Parathyroid adenoma (tissue), 2 donors: ENCODE measurements at regions not wholly inside any gene's neighbourhood (a gene's known extent, or its start where the extent isn't known, plus 50 kb on each side); places are given as distances from the start of the nearest gene placed in this dataset.

ENCODE experiments used
- H2AFZ ChIP-seq: fragments of 300-600 bp; sonication (generic); one replicate; pipeline ENCODE4 v1.7.0; 2017; ENCODE audit warnings: antibody characterized with exemption, mild to moderate bottlenecking
- H3K27ac ChIP-seq: fragments of 300-600 bp; sonication (generic); one replicate; pipeline ENCODE4 v1.7.0; 2017
- H3K27me3 ChIP-seq: fragments of 300-600 bp; sonication (generic); one replicate; pipeline ENCODE4 v1.7.0; 2017; ENCODE audit warnings: low read length; ENCODE audit not compliant: control insufficient read depth, insufficient read depth
- H3K36me3 ChIP-seq: fragments of 300-600 bp; sonication (generic); one replicate; pipeline ENCODE4 v1.7.0; 2017; ENCODE audit warnings: low read length; ENCODE audit not compliant: control insufficient read depth, insufficient read depth
- H3K4me1 ChIP-seq: fragments of 300-600 bp; sonication (generic); one replicate; pipeline ENCODE4 v1.7.0; 2017; ENCODE audit warnings: control low read depth
- H3K4me2 ChIP-seq: fragments of 300-600 bp; sonication (generic); one replicate; pipeline ENCODE4 v1.7.0; 2017; ENCODE audit warnings: low read length
- H3K4me3 ChIP-seq: fragments of 300-600 bp; sonication (generic); one replicate; pipeline ENCODE4 v1.7.0; 2017; ENCODE audit warnings: low read depth, low read length
- H3K79me2 ChIP-seq: fragments of 300-600 bp; sonication (generic); one replicate; pipeline ENCODE4 v1.7.0; 2017; ENCODE audit warnings: control low read depth
- H3K9ac ChIP-seq: fragments of 300-600 bp; sonication (generic); one replicate; pipeline ENCODE4 v1.7.0; 2017; ENCODE audit warnings: mild to moderate bottlenecking
- H3K9me3 ChIP-seq: fragments of 300-600 bp; sonication (generic); one replicate; pipeline ENCODE4 v1.7.0; 2017; ENCODE audit warnings: low read length; ENCODE audit not compliant: control insufficient read depth
- TF ChIP-seq, protein P1 (sequence below): fragments of 300-600 bp; sonication (generic); IDR thresholded peaks from one replicate; pipeline ENCODE4 v1.7.0; 2017; ENCODE audit warnings: antibody characterized with exemption, mild to moderate bottlenecking
- donor health status: primary hyperparathyroidism.

DNA sequence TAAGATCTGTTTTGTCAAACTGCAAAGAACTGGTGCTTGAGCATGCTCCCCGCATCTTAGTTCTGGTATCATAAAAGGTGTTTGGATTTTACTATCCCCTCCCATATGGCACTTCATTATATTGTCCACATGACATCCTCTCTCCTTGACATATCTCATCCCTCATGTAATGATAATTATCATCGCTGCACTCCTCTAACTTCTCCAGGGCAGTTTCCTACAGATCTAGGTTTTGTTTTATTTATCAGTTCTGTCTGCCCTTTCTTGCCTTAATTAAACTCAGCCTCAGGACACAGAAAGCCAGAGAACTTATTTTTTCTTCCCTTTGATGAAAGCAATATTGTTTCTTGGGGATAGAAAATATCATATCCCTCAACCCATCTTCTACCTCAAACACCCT is 129.6 kb upstream of the DDX18 start:
- H3K4me3 ChIP-seq, result no peak overlapping the region
- H2AFZ ChIP-seq, result no peak overlapping the region
- no peak overlapping the region for H3K4me2 ChIP-seq
- H3K79me2 ChIP-seq, result no peaks in the 10 kb centered on the region
- TF ChIP-seq, protein P1, sequence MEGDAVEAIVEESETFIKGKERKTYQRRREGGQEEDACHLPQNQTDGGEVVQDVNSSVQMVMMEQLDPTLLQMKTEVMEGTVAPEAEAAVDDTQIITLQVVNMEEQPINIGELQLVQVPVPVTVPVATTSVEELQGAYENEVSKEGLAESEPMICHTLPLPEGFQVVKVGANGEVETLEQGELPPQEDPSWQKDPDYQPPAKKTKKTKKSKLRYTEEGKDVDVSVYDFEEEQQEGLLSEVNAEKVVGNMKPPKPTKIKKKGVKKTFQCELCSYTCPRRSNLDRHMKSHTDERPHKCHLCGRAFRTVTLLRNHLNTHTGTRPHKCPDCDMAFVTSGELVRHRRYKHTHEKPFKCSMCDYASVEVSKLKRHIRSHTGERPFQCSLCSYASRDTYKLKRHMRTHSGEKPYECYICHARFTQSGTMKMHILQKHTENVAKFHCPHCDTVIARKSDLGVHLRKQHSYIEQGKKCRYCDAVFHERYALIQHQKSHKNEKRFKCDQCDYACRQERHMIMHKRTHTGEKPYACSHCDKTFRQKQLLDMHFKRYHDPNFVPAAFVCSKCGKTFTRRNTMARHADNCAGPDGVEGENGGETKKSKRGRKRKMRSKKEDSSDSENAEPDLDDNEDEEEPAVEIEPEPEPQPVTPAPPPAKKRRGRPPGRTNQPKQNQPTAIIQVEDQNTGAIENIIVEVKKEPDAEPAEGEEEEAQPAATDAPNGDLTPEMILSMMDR, result no peak
- H3K27me3 ChIP-seq, result no peaks in the 10 kb centered on the region
- no peak overlapping the region for H3K27ac ChIP-seq
- no peaks in the 10 kb centered on the region for H3K9me3 ChIP-seq
- no peak overlapping the region for H3K9ac ChIP-seq
- no peaks in the 10 kb centered on the region for H3K4me1 ChIP-seq
- no peaks in the 10 kb centered on the region for H3K36me3 ChIP-seq

DNA sequence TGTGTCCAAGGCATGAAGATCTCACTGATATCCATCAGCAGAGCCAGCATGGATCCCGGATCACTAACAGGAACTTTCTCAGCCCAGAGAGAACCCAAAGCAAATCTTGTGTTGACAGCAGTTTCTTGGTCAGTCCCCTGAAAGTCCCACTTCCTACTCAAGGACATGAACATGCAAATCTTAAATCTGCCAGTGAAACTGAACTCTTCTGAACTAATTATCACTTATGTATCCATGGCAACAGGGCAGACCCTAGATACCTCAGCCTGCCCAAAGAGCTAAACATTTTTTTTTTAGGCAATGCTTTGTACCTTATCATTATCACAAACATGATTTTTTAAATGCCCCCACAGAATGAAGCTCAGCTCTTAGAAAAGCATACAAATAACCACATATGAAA is 127.8 kb upstream of the DDX18 start:
- H3K27ac ChIP-seq, result no peak overlapping the region
- no peaks in the 10 kb centered on the region for H3K27me3 ChIP-seq
- H3K36me3 ChIP-seq, result no peaks in the 10 kb centered on the region
- H2AFZ ChIP-seq, result no peak overlapping the region
- no peaks in the 10 kb centered on the region for H3K4me1 ChIP-seq
- no peak overlapping the region for H3K9ac ChIP-seq
- H3K79me2 ChIP-seq, result no peaks in the 10 kb centered on the region
- no peak overlapping the region for H3K4me2 ChIP-seq
- TF ChIP-seq, protein P1, result no peak
- no peak overlapping the region for H3K4me3 ChIP-seq
- H3K9me3 ChIP-seq, result no peaks in the 10 kb centered on the region

DNA sequence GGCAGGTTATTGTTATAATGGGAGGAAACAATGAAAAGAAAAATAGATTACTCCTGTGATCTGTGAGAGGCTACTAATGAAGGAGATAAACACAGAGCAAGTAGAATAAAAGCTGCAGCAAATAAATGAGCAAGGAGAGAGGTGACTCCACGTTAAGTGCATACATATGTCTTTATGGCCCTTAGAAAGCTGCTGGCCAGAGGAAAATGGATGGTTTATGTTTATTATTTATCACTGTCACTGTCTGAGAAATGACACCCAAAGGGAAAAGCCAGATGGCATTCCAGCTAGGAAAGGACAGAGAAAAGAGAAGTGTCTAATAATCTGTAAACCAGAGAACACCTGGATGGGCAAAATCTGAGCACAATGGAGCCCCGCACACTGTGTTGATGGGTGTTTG is 122.9 kb upstream of the DDX18 start:
- Histone ChIP-seq H2AFZ (no peak overlapping the region), H3K79me2 (no peaks in the 10 kb centered on the region), H3K9me3 (no peaks in the 10 kb centered on the region), H3K27me3 (no peaks in the 10 kb centered on the region), H3K27ac (no peak overlapping the region), H3K4me1 (no peaks in the 10 kb centered on the region), H3K9ac (no peak overlapping the region), H3K36me3 (no peaks in the 10 kb centered on the region), H3K4me3 (no peak overlapping the region), H3K4me2 (no peak overlapping the region)
- TF ChIP-seq, protein P1, result no peak

DNA sequence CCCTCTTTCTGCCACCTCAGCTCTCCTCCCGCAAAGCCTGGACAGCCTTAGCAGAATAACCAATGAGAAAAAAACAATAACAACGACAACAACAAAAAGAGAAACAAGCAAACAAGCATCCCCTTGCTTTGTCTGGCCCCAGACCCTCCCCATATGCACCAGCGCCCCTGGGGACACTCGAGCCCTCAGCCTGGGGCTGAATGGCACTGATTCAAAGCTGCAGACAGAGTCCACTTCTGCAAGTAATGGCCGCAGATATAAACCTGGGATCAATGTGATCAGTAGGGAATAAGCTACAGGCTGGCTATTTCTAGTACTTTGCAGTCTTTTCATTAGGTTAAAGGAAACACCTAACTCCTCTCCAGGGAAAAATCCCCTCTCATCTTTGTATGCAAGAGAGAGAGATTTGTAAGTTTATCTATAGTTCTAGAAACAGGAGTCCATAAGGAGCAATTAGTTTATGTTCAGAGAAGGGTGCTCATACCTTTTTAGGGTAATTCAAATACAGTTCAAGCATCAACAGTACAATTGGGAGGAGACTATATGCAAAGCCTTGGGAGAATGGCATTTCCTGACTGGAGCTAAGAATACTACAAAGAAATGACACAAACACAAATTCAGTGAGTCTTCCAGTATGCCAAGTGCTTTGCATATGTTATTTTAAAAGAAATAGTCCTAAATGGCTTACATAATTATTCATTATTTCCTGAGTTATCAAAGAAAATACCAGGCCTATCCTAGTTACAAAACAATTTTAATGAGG is 122.3 kb upstream of the DDX18 start:
- no peak overlapping the region for H3K4me3 ChIP-seq
- H3K4me2 ChIP-seq, result no peak overlapping the region
- TF ChIP-seq, protein P1, result no peak
- no peaks in the 10 kb centered on the region for H3K27me3 ChIP-seq
- H3K9me3 ChIP-seq, result no peaks in the 10 kb centered on the region
- no peaks in the 10 kb centered on the region for H3K36me3 ChIP-seq
- H3K79me2 ChIP-seq, result no peaks in the 10 kb centered on the region
- H3K9ac ChIP-seq, result no peak overlapping the region
- H3K4me1 ChIP-seq, result no peaks in the 10 kb centered on the region
- H3K27ac ChIP-seq, result no peak overlapping the region
- H2AFZ ChIP-seq, result no peak overlapping the region

DNA sequence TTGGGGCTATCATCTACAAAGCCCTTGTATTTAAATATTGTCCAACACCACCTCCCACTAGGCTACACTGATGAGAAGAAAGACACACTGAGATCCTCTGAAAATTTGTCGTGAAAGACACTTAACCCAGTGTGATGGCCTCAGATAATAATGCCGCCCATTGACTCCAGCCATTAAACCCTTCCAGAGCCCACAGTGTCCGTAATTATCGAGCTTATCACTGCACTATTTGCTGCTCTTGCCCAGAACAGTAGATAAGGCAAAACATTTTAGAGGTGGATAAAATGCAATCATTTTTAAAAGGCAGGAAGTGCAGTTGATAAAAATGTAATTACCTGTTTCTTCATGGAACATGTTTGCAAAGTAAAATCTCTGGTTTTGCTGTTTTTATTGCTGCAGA is 121.3 kb upstream of the DDX18 start:
- no peak overlapping the region for H3K4me3 ChIP-seq
- H2AFZ ChIP-seq, result no peak overlapping the region
- H3K4me2 ChIP-seq, result no peak overlapping the region
- TF ChIP-seq, protein P1, result no peak
- no peaks in the 10 kb centered on the region for H3K36me3 ChIP-seq
- H3K9ac ChIP-seq, result no peak overlapping the region
- H3K79me2 ChIP-seq, result no peaks in the 10 kb centered on the region
- H3K27me3 ChIP-seq, result no peaks in the 10 kb centered on the region
- no peaks in the 10 kb centered on the region for H3K4me1 ChIP-seq
- H3K9me3 ChIP-seq, result no peaks in the 10 kb centered on the region
- H3K27ac ChIP-seq, result no peak overlapping the region
